ENCODE measurements at regions not wholly inside any gene's neighbourhood (a gene's known extent, or its start where the extent isn't known, plus 50 kb on each side); places are given as distances from the start of the nearest gene placed in this dataset.
"Not testable (repeated sequence)": the region's sequence is repeated elsewhere in the genome, so short reads cannot be mapped to it uniquely, and the experiment has no call there.

DNA sequence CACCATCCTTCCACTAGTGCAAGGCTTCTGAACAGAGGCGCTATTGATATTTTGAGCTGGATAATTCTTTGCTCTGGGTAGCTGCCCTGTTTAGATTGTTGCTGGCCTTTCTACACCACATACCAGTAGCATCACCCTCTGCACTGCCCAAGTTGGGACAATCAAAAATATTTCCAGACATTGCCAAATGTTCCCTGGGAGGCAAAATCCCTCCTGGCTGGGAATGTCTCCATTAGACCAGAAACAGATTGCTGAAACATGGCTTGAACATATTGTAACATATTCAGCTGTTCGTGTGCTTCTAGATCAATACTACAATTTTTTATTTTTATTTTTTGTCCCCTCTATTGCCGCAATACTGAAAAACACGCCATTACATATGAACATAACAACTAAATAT lies 174.6 kb downstream of the ABCA8 start:
- no peak for DNase-seq

DNA sequence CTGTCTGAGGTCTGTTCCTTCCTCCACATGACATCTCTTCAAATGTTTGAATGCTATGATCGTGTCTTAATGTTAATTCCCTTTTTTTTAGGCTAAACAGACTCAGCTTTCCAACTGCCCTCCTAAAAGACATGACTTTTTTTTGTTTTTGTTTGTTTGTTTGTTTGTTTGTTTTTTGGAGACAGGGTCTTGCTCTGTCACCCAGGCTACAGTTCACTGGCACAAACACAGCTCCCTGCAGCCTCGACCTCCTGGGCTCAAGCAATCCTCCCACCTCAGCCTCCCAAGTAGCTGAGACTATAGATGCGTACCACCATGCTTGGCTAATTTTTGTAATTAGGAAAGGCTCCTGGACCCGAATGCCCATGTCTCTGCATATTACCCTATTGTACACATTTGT lies 176.5 kb downstream of the ABCA8 start:
- DNase-seq, result no peak

- no peak for DNase-seq
These were observed 176.9 kb upstream of the FAM20A start for GRCh38 chr17:68777856-68778694.

- peak; percentile 17 for DNase-seq
These were observed 176.2 kb upstream of the FAM20A start for GRCh38 chr17:68777243-68777855.

DNA sequence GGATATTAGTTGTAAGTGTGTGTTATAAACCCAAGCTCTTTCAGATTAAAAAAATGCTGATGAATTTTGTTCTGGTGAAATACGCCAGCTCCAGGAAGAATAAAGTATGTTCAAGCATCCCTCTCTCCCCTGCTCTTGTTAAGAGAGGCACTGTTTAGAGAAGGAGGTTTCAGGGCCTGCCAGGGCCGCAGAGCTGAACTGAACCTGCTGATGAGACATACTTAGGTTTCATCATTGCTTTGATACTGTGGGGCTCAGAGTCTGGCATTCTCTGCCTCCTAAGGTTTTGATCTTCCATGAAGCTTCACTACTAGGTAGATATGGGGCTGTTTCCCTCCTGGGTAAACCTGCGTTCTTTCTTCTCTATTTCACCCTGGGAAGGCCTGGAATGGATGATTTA lies 175.3 kb upstream of the FAM20A start:
- DNase-seq, result no peak

GRCh38 chr17:68775969-68776368 lies 174.8 kb upstream of the FAM20A start:
- no peak for DNase-seq

- no peak for DNase-seq
These were observed 174.2 kb upstream of the FAM20A start for GRCh38 chr17:68775318-68775717.

DNA sequence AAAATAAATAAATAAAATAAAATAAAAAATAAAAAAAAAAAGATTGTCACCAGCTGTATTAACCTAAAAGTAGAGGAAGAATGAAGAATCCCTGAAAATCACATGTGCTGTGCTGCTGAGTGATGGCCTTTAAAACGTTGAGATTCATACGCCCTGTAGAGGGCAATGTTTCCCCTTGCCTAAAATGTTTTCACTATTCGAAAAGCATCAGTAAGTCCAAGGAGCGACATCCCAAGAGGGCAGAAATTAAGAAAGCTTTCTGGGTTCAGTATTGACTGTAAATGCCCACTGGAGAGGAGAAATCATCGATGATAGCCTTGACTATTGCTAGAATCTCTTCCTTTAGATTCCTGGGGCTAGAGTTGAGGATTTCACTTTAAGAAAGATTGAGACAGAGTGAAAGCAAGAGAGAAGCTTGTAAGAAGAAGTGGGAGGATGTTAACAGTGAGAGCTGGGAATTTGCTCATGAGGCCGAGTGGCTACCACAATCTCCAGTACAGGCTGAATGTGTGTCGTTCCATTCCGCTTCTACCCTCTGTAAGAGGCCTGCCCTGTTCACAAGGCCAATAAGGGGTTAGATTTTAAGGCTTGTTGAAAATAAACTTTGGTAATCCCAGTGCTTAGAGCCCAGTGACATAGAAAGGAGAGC lies 170.8 kb upstream of the FAM20A start:
- DNase-seq, result peak; percentile 4

DNA sequence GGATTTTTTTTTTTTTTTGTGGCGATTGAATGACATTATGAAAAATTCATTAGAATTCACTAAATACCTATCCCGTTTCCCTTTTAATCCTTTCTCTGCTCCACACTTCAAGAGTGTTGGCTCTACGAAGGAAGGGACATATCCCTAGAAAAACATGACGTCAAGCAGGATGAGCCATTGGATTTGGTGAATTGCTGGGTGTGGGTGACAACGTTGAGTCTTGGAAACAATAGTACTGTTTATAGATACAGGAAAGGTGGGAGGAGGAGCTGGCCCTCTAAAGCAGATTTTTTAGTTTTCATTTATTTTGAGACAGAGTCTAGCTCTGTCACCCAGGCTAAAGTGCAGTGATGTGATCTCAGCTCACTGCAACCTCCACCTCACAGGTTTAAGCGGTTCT lies 167.6 kb upstream of the FAM20A start:
- no peak for DNase-seq

DNA sequence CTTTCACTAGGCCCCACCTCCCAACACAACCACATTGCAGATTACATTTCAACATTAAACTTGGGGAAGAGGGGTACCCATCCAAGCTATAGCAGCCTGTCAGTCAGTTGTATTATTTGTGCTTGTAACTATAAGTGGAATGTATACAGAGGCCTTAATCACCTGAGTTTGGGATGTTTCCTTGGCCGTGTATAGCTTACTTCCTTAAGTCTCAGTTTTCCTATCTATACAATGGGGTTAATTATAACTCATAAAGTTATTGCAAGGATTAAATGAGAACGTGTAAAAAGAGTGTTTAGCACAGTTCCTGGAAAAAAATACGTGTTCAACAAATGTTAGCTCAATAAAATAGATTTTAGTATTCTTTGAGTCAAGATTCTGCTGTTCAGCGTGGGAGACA lies 165.5 kb upstream of the FAM20A start:
- no peak for DNase-seq

DNA sequence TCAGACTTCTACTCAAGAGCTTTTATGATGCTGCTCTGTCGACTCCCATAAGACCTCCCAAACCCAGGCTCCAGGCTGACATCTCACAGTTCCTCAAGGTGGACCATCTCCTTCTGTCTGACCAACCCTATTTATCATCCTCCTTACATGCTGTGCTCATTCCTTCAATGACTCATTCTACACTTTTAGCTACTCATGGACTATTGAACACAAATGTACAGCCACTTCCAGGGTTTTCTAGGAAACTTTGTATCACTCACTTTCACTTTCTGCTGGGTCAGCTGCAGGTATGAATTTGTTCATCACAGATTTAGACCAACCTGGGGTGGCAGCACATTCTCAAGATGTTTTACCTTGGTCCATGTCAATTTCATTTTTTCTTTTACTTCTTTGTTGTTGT lies 162.4 kb upstream of the FAM20A start:
- DNase-seq, result no peak

GRCh38 chr17:68762911-68763310 lies 161.7 kb upstream of the FAM20A start:
- DNase-seq, result no peak

DNA sequence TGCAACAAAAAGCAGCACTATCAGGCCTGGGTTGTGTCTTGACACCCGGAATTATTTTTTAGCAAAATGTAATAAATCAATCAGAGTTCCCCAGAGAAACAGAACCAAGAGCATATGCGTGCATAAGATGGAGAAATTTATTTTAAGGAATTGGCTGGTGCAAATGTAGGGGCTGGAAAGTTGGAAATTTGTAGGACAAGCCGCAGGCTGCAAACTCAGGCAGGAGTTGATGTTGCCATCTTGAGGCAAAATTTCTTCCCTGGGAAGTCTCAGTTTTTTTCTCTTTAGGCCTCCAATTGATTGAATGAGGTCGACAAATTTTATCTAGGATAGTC lies 158.9 kb upstream of the FAM20A start:
- DNase-seq, result no peak

- DNase-seq, result peak; percentile 82
These were observed 158.4 kb upstream of the FAM20A start for GRCh38 chr17:68759343-68760140.

GRCh38 chr17:68759002-68759342 lies 157.8 kb upstream of the FAM20A start:
- DNase-seq, result no peak

DNA sequence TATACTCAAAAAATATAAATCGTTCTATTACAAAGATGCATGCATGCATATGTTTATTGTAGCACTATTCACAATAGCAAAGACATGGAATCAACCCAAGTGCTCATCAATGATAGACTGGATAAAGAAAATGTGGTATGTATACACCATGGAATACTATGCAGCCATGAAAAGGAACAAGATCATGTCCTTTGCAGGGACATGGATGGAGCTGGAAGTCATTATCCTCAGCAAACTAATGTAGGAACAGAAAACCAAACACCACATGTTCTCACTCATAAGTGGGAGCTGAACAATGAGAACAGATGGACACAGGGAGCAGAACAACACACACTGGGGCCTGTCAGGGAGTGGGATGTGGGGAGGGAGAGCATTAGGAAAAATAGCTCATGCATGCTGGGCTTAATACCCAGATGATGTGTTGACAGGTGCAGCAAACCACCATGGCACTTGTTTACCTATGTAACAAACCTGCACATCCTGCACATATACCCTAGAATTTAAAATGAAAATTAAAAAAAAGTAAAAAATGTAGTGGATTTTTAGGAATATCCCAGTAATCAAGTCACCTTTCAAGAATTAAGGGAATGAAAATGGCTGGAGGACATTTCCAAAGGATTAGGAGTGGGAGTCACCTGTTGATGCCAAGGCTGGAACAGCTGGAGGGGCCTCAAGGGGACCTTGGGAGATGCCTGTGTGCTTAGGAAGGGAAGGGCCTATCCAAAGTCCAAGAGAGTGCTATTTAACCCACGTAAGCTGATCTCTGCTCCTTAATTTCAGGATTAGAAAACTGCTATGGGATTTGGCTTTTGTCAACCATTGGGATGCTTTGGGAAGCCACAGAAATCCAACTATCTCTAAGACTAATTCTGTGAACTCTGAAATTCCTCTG lies 156.9 kb upstream of the FAM20A start:
- not testable (repeated sequence) for DNase-seq

DNA sequence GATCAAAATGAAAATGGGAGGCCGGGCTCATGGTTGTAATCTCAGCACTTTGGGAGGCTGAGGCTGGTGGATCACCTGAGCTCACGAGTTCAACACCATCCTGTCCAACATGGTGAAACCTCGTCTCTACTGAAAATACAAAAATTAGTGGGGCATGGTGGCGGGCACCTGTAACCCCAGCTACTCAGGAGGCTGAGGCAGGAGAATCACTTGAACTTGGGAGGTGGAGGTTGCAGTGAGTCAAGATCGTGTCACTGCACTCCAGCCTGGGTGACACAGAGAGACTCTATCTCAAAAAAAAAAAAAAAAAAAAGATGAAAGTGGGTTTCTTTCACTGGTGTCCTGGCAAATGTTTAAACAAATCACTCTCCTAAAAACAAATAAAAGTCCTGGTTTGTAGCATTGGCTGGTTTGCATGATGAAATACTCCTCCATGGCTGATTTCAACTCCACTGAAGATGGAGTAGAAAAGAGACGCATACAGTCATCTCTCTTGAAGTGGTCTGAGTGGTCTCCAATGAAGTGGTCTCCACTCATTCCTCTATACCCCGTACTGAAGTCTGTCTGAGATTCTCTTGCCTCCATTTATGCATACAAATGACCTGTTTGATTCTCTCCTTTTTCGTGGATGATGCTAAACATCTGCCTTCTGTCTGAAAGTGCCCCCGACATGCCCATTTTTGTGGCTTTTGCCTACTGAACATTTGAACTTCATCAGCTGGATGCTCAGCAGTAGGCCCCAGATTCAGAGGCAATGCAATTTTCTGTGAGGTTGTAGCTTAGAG lies 153.0 kb upstream of the FAM20A start:
- no peak for DNase-seq

DNA sequence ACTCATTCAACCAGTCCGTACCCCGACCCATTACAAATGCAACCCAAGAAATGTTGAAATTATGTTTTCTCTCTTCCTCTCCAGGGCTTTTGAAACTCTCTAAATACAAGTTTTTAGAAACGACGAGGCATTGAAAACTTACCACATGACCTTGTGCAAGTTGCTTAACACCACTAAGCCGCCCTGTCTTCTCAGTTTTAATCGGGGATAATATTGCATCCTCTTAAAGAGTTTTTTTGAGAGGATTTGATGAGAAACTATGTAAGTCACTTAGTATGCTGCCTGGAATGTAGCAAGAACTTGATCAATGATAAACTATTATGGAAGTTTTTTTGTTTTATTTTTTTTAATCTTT lies 149.0 kb upstream of the FAM20A start:
- no peak for DNase-seq

DNA sequence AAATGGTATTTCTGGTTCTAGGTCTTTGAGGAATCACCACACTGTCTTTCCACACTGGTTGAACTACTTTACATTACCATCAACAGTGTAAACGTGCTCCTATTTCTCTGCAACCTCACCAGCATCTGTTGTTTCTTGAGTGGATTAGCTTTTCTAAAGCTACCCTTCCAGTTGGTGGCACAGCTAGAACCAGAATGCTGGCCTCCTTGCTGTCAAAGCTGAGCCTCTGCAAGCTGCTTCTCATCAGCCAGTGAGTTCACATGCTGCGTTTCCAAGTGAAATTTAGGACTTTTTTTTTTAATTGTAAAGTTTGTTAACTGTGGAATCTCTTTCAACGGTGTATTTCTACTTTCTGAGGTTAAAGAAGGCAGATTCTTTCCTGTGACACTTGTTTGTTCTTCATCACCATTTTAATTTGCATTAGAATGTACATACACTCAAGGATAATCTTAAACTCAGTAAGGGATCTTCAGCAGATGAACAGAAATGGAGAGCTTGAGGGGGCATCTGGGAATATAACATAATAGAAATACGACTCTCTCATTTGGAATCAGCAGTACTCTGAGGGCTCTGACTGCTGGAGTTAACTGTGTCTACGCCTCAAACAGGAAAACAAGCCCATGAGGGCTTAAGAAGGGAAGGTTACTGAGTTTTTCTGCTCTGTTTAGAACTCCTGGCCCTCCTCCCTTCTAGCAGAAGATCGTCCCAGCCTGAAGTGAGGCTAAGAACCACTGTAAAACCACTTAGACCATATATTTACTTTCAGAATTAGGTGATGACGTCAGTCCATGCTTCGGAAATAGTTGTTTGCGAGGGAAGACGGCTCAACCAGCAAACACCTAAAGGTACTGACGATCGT lies 148.4 kb upstream of the FAM20A start:
- DNase-seq, result no peak

GRCh38 chr17:68748381-68748780 lies 147.2 kb upstream of the FAM20A start:
- DNase-seq, result no peak

Data from occipital lobe (tissue), 1 donor.